Fibroblast of pulmonary artery (primary cell): ENCODE measurements at regions not wholly inside any gene's neighbourhood (a gene's known extent, or its start where the extent isn't known, plus 50 kb on each side); places are given as distances from the start of the nearest gene placed in this dataset.

Experiments used
- DNase-seq: peaks from one replicate; pipeline ENCODE4 v3.0.0-alpha.2; 2010; ENCODE audit warnings: low read depth
- H3K4me3 ChIP-seq: replicated peaks from 2 replicates; pipeline ENCODE4 v1.5.1; 2011; ENCODE audit warnings: low read depth, mild to moderate bottlenecking, control low read depth, low read length, moderate library complexity
- CTCF ChIP-seq: IDR thresholded peaks from 2 replicates; pipeline ENCODE4 v1.5.1; 2011; ENCODE audit warnings: mild to moderate bottlenecking, control low read depth, low read length, inconsistent platforms; ENCODE audit errors: missing control alignments

DNA sequence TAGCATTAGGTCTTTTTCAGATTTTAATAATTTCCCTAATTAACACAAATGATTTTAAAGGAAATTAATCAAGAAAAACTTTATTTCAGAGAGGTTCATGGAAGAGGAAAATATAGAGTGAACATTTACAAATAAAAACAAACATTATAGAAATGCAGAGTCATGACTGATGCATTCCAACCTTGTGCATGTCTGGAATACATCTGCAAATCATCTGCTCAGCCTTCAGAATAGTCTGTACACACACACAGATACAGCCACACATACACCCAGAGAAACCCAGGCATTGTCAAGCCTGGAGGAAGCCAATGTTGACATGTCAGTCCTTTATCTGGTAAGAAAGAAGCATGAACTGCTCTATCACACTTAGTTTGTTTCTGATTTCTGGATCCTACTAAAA is 61.3 kb upstream of the NFKB1 start:
- peak; percentile 92 for DNase-seq
- TF ChIP-seq CTCF: no peak
- H3K4me3 ChIP-seq: peak overlapping the region; percentile 15

GRCh38 chr4:102440498-102440897 is 60.7 kb upstream of the NFKB1 start:
- TF ChIP-seq CTCF: no peak
- H3K4me3 ChIP-seq: no peak overlapping the region
- no peak for DNase-seq

DNA sequence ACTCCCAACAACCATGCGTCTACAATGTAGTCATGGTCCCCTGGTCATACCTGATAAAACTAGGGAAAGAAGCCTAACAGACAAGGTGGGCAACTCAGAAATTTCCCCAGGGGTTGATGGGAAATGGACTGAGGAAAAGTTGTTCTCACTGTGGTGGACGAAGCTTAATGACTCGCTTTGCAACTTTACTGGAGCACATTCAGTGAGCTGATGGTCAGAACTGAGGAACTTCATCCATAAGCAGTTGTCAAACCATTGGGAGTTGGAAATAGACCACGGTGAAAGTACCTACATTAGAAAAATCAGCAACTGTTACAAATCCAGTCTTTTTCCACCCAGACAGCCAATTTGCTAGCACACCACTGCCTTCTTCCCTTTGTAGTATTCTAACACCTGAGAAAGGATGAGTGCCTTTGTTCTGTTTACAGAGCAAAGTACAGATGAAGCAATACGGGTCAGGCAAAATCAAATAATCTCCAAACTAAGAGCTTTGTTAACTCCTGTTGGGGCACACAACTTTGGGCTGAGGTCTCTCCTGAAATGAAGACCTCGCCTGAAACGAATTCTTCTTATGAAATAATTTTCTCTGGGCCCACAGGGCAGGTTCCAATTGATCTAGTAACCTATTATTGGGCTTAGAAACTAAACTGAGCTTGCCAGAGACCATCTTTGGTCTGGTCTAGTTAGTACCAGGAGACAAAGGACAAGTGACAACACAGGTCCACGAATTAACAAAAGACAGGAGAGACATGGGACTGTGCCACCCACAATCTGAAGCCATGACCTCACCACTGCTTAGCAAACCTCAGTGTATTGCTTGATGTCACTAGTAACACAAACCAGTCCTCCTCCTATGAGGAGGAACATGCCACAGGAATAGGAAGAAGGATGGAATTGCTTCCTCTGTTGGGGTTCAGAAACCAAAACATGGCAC is 58.9 kb upstream of the NFKB1 start:
- no peak for TF ChIP-seq CTCF
- no peak for DNase-seq
- H3K4me3 ChIP-seq: no peak overlapping the region

DNA sequence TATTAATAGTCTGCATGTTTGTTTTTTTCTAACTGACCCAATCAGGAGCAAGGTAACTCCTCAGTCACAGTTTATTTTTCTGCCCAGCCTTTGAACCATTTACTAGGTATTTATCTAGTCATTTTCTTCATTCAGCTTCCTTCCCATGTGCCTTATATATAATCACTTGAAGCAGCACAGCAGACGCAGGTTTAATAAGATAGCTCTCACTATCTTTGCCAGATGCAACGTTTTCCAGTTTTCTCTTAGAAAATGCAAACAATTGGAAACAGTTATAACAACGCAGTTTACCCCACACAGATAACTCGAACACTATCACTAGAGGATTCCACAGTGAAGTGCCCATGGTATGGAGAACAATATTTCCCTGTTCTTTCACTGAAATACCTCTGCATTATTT is 56.4 kb upstream of the NFKB1 start:
- no peak for TF ChIP-seq CTCF
- no peak for DNase-seq
- H3K4me3 ChIP-seq: no peak overlapping the region

GRCh38 chr4:102445213-102445612 is 55.9 kb upstream of the NFKB1 start:
- no peak for TF ChIP-seq CTCF
- DNase-seq: no peak
- H3K4me3 ChIP-seq: no peak overlapping the region

DNA sequence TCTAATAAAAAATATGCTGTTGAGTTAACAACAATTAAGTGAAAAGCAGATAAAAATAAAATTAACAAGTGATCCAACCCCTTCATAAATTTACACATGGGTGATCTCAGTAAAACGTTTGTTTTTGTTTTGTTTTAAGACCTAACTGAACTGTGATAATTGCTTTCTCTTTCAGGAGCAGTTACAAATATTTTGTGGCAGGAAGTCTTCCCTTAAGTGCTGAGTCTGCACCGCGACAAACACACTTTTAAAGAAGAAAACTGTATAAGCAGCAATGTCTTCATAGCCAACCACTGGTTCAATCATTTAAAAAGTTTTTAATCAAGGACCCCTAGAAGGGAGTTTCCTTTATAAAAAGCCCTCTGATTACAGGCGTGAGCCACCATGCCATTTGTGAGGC is 53.7 kb upstream of the NFKB1 start:
- H3K4me3 ChIP-seq: no peak overlapping the region
- no peak for TF ChIP-seq CTCF
- DNase-seq: no peak
